ENCODE measurements at regions not wholly inside any gene's neighbourhood (a gene's known extent, or its start where the extent isn't known, plus 50 kb on each side); places are given as distances from the start of the nearest gene placed in this dataset.

- H3K27me3 ChIP-seq (ENCODE audit: control insufficient read depth, insufficient read depth, low read length): peaks cover 5% of the 10 kb centered on the region
- ChIA-PET CTCF (no interaction called here), POLR2A (no interaction called here)
- H3K9me3 ChIP-seq (ENCODE audit: control insufficient read depth, insufficient read depth, low read length): peaks cover 8% of the 10 kb centered on the region; the same call in 1 of the 2 replicates
- H3K4me3 ChIP-seq (ENCODE audit: low read depth, low read length): no peak overlapping the region
- no peak overlapping the region for H3K27ac ChIP-seq (ENCODE audit: low read depth, low read length)
- DNase-seq (ENCODE audit: low read depth, low spot score): no peak
- TF ChIP-seq, protein P1, sequence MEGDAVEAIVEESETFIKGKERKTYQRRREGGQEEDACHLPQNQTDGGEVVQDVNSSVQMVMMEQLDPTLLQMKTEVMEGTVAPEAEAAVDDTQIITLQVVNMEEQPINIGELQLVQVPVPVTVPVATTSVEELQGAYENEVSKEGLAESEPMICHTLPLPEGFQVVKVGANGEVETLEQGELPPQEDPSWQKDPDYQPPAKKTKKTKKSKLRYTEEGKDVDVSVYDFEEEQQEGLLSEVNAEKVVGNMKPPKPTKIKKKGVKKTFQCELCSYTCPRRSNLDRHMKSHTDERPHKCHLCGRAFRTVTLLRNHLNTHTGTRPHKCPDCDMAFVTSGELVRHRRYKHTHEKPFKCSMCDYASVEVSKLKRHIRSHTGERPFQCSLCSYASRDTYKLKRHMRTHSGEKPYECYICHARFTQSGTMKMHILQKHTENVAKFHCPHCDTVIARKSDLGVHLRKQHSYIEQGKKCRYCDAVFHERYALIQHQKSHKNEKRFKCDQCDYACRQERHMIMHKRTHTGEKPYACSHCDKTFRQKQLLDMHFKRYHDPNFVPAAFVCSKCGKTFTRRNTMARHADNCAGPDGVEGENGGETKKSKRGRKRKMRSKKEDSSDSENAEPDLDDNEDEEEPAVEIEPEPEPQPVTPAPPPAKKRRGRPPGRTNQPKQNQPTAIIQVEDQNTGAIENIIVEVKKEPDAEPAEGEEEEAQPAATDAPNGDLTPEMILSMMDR (IDR thresholded peaks at IDR 0.05; ENCODE audit: low read depth, low read length): no peak
These were observed 195.0 kb upstream of the SVIL start for GRCh38 chr10:29829776-29830175.

DNA sequence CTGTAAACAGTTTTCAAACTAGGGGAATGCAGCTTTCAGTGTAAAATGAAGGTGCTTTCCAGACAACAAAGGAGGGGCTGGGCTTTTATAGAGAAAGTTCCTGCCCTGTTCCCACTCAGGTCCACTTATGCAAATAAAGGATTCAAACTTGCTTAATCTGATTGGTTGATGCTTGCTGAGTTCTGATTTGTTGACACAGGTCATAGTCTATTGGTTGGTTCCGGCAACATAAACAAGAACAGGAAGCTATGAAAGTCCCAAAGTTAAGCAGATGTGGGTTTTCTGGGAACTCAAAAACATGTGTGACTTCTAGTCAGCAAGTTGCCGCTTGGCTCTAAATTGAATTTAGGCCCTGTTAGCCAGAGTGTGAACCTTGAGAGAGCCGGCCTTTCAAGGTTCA, 194.2 kb upstream of the SVIL start:
- TF ChIP-seq, protein P1 (IDR thresholded peaks at IDR 0.05; ENCODE audit: low read depth, low read length): no peak
- ChIA-PET POLR2A (no interaction called here), CTCF (no interaction called here)
- Histone ChIP-seq H3K9me3 (ENCODE audit: control insufficient read depth, insufficient read depth, low read length) (peaks cover 8% of the 10 kb centered on the region; the same call in 1 of the 2 replicates), H3K27me3 (ENCODE audit: control insufficient read depth, insufficient read depth, low read length) (peaks cover 2% of the 10 kb centered on the region), H3K4me3 (ENCODE audit: low read depth, low read length) (no peak overlapping the region), H3K27ac (ENCODE audit: low read depth, low read length) (no peak overlapping the region)
- no peak for DNase-seq (ENCODE audit: low read depth, low spot score)

GRCh38 chr10:29828440-29828894, 193.7 kb upstream of the SVIL start:
- DNase-seq (ENCODE audit: low read depth, low spot score): no peak
- H3K4me3 ChIP-seq (ENCODE audit: low read depth, low read length): no peak overlapping the region
- CTCF ChIA-PET: no interaction called here
- peaks cover 8% of the 10 kb centered on the region; the same call in 1 of the 2 replicates for H3K9me3 ChIP-seq (ENCODE audit: control insufficient read depth, insufficient read depth, low read length)
- no peak overlapping the region for H3K27ac ChIP-seq (ENCODE audit: low read depth, low read length)
- TF ChIP-seq, protein P1 (IDR thresholded peaks at IDR 0.05; ENCODE audit: low read depth, low read length): no peak
- H3K27me3 ChIP-seq (ENCODE audit: control insufficient read depth, insufficient read depth, low read length): peaks cover 2% of the 10 kb centered on the region
- POLR2A ChIA-PET: no interaction called here

GRCh38 chr10:29827512-29827911, 192.7 kb upstream of the SVIL start:
- POLR2A ChIA-PET: no interaction called here
- CTCF ChIA-PET: no interaction called here
- DNase-seq (ENCODE audit: low read depth, low spot score): no peak

GRCh38 chr10:29826801-29827450, 192.2 kb upstream of the SVIL start:
- H3K27ac ChIP-seq (ENCODE audit: low read depth, low read length): no peak overlapping the region
- peaks cover 8% of the 10 kb centered on the region; the same call in 1 of the 2 replicates for H3K9me3 ChIP-seq (ENCODE audit: control insufficient read depth, insufficient read depth, low read length)
- ChIA-PET POLR2A (no interaction called here), CTCF (no interaction called here)
- H3K27me3 ChIP-seq (ENCODE audit: control insufficient read depth, insufficient read depth, low read length): peaks cover 2% of the 10 kb centered on the region
- no peak overlapping the region for H3K4me3 ChIP-seq (ENCODE audit: low read depth, low read length)
- TF ChIP-seq, protein P1 (IDR thresholded peaks at IDR 0.05; ENCODE audit: low read depth, low read length): no peak
- DNase-seq (ENCODE audit: low read depth, low spot score): no peak

More at GRCh38 chr10:29827512-29827911, 192.7 kb upstream of the SVIL start:
- H3K27me3 ChIP-seq (ENCODE audit: control insufficient read depth, insufficient read depth, low read length): peaks cover 2% of the 10 kb centered on the region
- peaks cover 8% of the 10 kb centered on the region; the same call in 1 of the 2 replicates for H3K9me3 ChIP-seq (ENCODE audit: control insufficient read depth, insufficient read depth, low read length)
- TF ChIP-seq, protein P1 (IDR thresholded peaks at IDR 0.05; ENCODE audit: low read depth, low read length): no peak
- H3K27ac ChIP-seq (ENCODE audit: low read depth, low read length): no peak overlapping the region
- no peak overlapping the region for H3K4me3 ChIP-seq (ENCODE audit: low read depth, low read length)
